Activated naive CD4-positive, alpha-beta T cell treated with anti-CD3 and anti-CD28 coated beads, Interleukin-2, amount 10 ng/mL, durations not matched to agents 7 days and 5 days (primary cell): ENCODE measurements at regions not wholly inside any gene's neighbourhood (a gene's known extent, or its start where the extent isn't known, plus 50 kb on each side); places are given as distances from the start of the nearest gene placed in this dataset.

Experiments used
- CTCF ChIA-PET: fragments of 350-600 bp; sonication (Branson Sonifier 250); formaldehyde crosslinking; loops from one replicate; lab custom pipeline; 2021; ENCODE audit warnings: antibody characterized with exemption; lab: Charles Lee
- DNase-seq: peaks from one replicate; pipeline ENCODE4 v3.0.0-alpha.2; 2020
- H3K27ac Mint-ChIP-seq: one replicate; pipeline ENCODE4 v1.8.0; 2021; ENCODE audit warnings: mild to moderate bottlenecking, moderate library complexity, mixed read lengths
- H3K27me3 Mint-ChIP-seq: one replicate; pipeline ENCODE4 v1.8.0; 2021; ENCODE audit warnings: mild to moderate bottlenecking, mixed read lengths
- H3K36me3 Mint-ChIP-seq: one replicate; pipeline ENCODE4 v1.8.0; 2021; ENCODE audit warnings: mixed read lengths
- H3K4me1 Mint-ChIP-seq: one replicate; pipeline ENCODE4 v1.8.0; 2021; ENCODE audit warnings: mixed read lengths
- H3K4me3 Mint-ChIP-seq: one replicate; pipeline ENCODE4 v1.8.0; 2021; ENCODE audit warnings: mild to moderate bottlenecking, moderate library complexity, mixed read lengths
- H3K9me3 Mint-ChIP-seq: one replicate; pipeline ENCODE4 v1.8.0; 2021; ENCODE audit warnings: mixed read lengths

DNA sequence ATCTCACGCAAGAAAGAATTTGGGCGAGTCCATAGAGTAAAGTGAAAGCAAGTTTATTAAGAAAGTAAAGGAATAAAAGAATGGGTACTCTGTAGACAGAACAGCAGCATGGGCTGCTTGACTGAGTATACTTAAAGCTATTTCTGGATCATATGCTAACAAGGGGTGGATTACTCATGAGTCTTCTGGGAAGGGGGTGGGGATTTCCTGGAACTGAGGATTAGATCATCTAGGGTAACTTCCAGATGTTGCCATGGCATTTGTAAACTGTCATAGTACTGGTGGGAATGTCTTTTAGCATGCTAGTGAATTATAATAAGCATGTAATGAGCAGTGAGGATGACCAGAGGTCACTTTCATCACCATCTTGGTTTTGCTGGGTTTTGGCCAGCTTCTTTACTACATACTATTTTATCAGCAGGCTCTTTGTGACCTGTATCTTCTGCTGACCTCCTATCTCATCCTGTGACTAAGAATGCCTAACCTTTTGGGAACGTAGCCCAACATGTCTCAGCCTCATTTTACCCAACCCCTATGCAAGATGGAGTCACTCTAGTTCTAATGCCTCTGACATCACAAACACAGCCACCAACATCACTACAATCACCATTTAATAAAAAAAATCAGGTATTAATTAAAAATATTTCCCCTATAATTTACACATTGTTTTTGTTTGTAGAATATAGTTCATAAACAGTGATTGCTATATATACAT, 890.7 kb upstream of the EPHA6 start:
- DNase-seq: no peak
- Mint-ChIP-seq H3K9me3 (no peaks in the 10 kb centered on the region), H3K36me3 (no peaks in the 10 kb centered on the region), H3K4me3 (no peak overlapping the region), H3K27me3 (no peaks in the 10 kb centered on the region), H3K4me1 (no peaks in the 10 kb centered on the region), H3K27ac (no peak overlapping the region)
- CTCF ChIA-PET: no interaction called here

DNA sequence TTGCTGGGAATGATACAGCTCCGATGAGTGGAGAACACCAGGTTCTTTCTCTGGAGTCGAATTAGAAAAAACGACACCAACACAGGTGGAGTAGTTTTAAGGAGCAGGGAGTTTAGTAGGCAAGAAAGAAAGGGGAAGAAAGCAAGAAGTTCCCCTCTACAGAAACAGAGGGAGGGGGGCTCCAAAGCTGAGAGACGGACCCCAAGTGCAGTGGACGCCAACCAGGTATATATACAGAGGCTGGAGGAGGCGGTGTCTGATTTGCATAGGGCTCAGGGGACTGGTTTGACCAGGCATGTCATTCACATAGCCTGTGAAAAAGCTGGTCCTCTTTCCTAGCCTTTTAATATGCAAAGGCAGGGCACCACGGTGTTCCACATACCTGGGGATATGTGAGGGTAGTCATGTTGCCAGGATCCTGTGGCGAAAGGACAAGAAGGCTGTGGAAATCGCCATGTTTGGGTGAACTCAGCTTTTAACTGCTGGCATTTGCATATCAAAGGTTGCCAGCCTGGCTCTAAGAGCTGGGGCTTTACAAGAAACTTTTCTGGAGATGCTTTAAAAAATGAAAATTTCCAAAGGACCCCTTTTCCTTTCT, 887.4 kb upstream of the EPHA6 start:
- H3K4me3 Mint-ChIP-seq: no peak overlapping the region
- H3K9me3 Mint-ChIP-seq: no peaks in the 10 kb centered on the region
- no peak for DNase-seq
- H3K36me3 Mint-ChIP-seq: no peaks in the 10 kb centered on the region
- H3K4me1 Mint-ChIP-seq: no peaks in the 10 kb centered on the region
- H3K27me3 Mint-ChIP-seq: no peaks in the 10 kb centered on the region
- H3K27ac Mint-ChIP-seq: no peak overlapping the region
- CTCF ChIA-PET: no interaction called here

GRCh38 chr3:95934181-95934580, 880.2 kb upstream of the EPHA6 start:
- no peaks in the 10 kb centered on the region for H3K9me3 Mint-ChIP-seq
- no peak for DNase-seq
- CTCF ChIA-PET: no interaction called here
- no peaks in the 10 kb centered on the region for H3K27me3 Mint-ChIP-seq
- H3K27ac Mint-ChIP-seq: no peak overlapping the region
- no peaks in the 10 kb centered on the region for H3K4me1 Mint-ChIP-seq
- H3K36me3 Mint-ChIP-seq: no peaks in the 10 kb centered on the region
- H3K4me3 Mint-ChIP-seq: no peak overlapping the region

GRCh38 chr3:95939235-95939809, 875.1 kb upstream of the EPHA6 start:
- Mint-ChIP-seq H3K4me1 (no peaks in the 10 kb centered on the region), H3K36me3 (no peaks in the 10 kb centered on the region), H3K27ac (no peak overlapping the region), H3K4me3 (no peak overlapping the region), H3K9me3 (peaks cover 1% of the 10 kb centered on the region), H3K27me3 (no peaks in the 10 kb centered on the region)
- no peak for DNase-seq
- CTCF ChIA-PET: no interaction called here

DNA sequence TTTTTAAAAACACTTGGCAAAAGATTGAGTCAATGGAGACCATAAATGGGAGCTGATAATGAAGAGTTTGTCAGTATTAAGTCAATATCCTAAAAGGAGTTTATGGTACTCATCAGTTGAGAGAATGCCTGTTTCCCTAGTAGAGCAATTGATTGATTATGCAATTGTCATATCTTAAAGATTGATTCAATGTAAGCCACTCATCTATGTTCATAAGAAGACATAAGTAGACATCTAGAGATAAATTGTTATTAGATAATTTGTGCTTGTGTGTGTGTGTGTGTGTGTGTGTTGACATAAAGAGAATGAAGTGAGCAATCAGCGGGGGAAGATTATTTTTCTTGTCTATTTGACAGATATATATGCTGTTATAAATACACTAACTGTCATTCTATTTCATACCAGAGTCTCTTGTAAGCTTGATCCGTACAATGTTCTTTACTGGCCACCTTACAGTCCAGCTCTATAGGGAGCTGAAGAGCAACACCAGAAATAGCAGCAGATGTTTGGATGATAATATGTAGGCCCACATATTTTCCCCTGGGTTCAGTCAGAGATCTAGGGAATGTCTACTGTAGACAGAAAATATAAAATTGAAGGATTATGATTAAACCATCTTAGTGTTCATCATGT, 848.6 kb upstream of the EPHA6 start:
- Mint-ChIP-seq H3K36me3 (no peaks in the 10 kb centered on the region), H3K4me1 (no peaks in the 10 kb centered on the region), H3K9me3 (no peaks in the 10 kb centered on the region), H3K27ac (no peak overlapping the region), H3K4me3 (no peak overlapping the region), H3K27me3 (no peaks in the 10 kb centered on the region)
- CTCF ChIA-PET: no interaction called here
- no peak for DNase-seq

- H3K9me3 Mint-ChIP-seq: no peaks in the 10 kb centered on the region
- no peaks in the 10 kb centered on the region for H3K36me3 Mint-ChIP-seq
- no peak overlapping the region for H3K4me3 Mint-ChIP-seq
- no peak for DNase-seq
- CTCF ChIA-PET: no interaction called here
- no peaks in the 10 kb centered on the region for H3K27me3 Mint-ChIP-seq
- no peaks in the 10 kb centered on the region for H3K4me1 Mint-ChIP-seq
- no peak overlapping the region for H3K27ac Mint-ChIP-seq
Measured at GRCh38 chr3:95971573-95971972, 842.8 kb upstream of the EPHA6 start.

- no peaks in the 10 kb centered on the region for H3K4me1 Mint-ChIP-seq
- no peak overlapping the region for H3K27ac Mint-ChIP-seq
- CTCF ChIA-PET: no interaction called here
- peaks cover 11% of the 10 kb centered on the region for H3K9me3 Mint-ChIP-seq
- no peak for DNase-seq
- H3K36me3 Mint-ChIP-seq: no peaks in the 10 kb centered on the region
- H3K4me3 Mint-ChIP-seq: no peak overlapping the region
- no peaks in the 10 kb centered on the region for H3K27me3 Mint-ChIP-seq
Measured at GRCh38 chr3:95994338-95994737, 820.1 kb upstream of the EPHA6 start.

DNA sequence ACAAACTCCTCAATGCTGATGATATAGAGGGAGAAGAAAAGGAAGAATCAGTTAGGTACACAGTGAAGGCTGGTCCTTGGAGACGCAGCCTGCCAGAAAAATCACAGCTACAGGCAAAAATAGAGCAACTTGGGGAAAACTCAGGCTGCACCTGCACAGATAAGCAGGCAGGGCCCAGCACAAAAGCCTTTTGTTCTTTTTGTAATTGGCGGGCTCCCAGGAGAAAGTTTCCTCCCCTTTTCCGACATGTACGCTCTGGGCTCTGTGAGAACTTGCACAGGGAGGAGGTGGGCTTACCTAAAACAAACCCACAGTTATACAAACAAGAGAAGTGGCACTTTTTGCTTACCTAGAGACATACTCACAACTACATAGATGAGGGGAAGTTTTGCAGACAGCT, 813.4 kb upstream of the EPHA6 start:
- Mint-ChIP-seq H3K4me3 (no peak overlapping the region), H3K36me3 (no peaks in the 10 kb centered on the region), H3K27ac (no peak overlapping the region), H3K4me1 (no peaks in the 10 kb centered on the region), H3K9me3 (peaks cover 10% of the 10 kb centered on the region), H3K27me3 (no peaks in the 10 kb centered on the region)
- CTCF ChIA-PET: no interaction called here
- DNase-seq: no peak

DNA sequence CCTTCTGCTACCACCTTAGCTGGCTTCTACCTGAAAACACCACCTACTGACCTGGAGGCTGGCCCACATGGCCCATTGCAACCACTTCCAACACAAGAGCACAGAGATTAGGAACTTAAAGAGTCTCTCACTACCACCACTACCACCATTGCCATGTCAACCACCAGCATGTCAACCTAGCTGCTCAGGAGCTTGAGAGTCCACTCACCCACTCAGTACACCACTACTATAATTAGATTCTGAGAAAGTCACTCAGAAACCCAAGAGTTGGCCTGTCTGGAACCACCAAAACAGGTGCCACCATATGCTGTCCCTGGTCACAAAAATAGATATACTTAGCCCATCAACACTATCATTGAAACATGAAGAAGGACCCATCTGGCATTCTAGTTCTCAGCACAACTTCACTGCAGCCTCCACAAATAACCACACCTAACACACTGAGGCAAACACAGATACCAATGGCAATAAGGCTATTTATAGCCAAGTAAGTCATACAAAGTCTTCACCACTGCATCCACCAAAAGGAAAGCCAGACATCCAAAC, 806.7 kb upstream of the EPHA6 start:
- H3K27me3 Mint-ChIP-seq: no peaks in the 10 kb centered on the region
- H3K4me3 Mint-ChIP-seq: no peak overlapping the region
- H3K9me3 Mint-ChIP-seq: peaks cover 2% of the 10 kb centered on the region
- H3K27ac Mint-ChIP-seq: no peak overlapping the region
- no peak for DNase-seq
- CTCF ChIA-PET: no interaction called here
- H3K4me1 Mint-ChIP-seq: no peaks in the 10 kb centered on the region
- H3K36me3 Mint-ChIP-seq: no peaks in the 10 kb centered on the region

DNA sequence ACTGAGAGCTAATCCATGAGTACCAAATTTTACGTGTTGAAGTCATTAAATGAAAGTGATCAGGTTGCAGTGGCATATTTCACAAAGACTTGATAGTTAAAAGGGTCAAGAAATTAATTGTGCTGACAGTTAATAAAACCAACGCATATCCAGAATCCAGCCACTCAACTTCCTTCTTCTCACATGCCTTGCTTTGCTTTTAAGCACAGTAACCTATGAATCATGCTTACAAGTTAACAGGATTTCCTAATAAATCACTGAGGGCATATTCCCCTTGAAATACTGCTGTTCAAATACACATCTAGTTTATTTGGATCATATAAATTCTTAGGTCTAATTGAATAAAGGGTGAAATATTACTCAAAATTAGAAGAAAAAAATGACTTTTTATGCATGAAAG, 801.5 kb upstream of the EPHA6 start:
- no peaks in the 10 kb centered on the region for H3K36me3 Mint-ChIP-seq
- no peak for DNase-seq
- no peaks in the 10 kb centered on the region for H3K4me1 Mint-ChIP-seq
- no peak overlapping the region for H3K27ac Mint-ChIP-seq
- no peaks in the 10 kb centered on the region for H3K27me3 Mint-ChIP-seq
- no peak overlapping the region for H3K4me3 Mint-ChIP-seq
- CTCF ChIA-PET: no interaction called here
- no peaks in the 10 kb centered on the region for H3K9me3 Mint-ChIP-seq

DNA sequence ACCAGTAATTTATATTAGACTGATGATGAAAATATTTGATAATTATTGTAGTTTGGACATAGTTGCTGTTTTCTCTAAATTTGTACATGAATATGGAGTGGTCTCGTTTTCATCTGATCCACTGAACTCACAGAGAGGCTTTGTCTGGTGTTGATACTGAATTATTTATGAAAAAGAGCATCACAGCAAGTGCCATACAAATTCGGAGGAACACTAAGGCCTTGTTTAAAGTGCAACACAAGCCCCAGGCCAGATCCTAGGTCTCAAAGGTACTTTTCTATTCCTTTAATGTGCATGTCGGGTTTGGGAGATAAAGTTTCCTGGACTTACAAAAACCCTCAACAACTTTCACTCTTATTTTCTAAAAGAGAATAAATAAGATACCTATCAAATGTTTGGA, 796.8 kb upstream of the EPHA6 start:
- CTCF ChIA-PET: no interaction called here
- DNase-seq: no peak
- H3K4me3 Mint-ChIP-seq: no peak overlapping the region
- no peaks in the 10 kb centered on the region for H3K4me1 Mint-ChIP-seq
- no peak overlapping the region for H3K27ac Mint-ChIP-seq
- no peaks in the 10 kb centered on the region for H3K27me3 Mint-ChIP-seq
- H3K36me3 Mint-ChIP-seq: no peaks in the 10 kb centered on the region
- H3K9me3 Mint-ChIP-seq: no peaks in the 10 kb centered on the region

GRCh38 chr3:96022676-96023075, 791.7 kb upstream of the EPHA6 start:
- H3K4me3 Mint-ChIP-seq: no peak overlapping the region
- H3K36me3 Mint-ChIP-seq: no peaks in the 10 kb centered on the region
- H3K4me1 Mint-ChIP-seq: no peaks in the 10 kb centered on the region
- no peak for DNase-seq
- no peaks in the 10 kb centered on the region for H3K27me3 Mint-ChIP-seq
- H3K9me3 Mint-ChIP-seq: no peaks in the 10 kb centered on the region
- CTCF ChIA-PET: interaction anchor here (0.9 kb wide), 1 partner anchor 19 kb away, joined by 3 read pairs; no protein-coding TSS in a partner anchor
- no peak overlapping the region for H3K27ac Mint-ChIP-seq

GRCh38 chr3:96027718-96028117, 786.7 kb upstream of the EPHA6 start:
- no peak for DNase-seq
- CTCF ChIA-PET: no interaction called here
- H3K36me3 Mint-ChIP-seq: no peaks in the 10 kb centered on the region
- H3K27me3 Mint-ChIP-seq: no peaks in the 10 kb centered on the region
- H3K9me3 Mint-ChIP-seq: no peaks in the 10 kb centered on the region
- H3K4me3 Mint-ChIP-seq: no peak overlapping the region
- no peak overlapping the region for H3K27ac Mint-ChIP-seq
- H3K4me1 Mint-ChIP-seq: no peaks in the 10 kb centered on the region

- Mint-ChIP-seq H3K4me3 (no peak overlapping the region), H3K9me3 (peaks cover 2% of the 10 kb centered on the region), H3K36me3 (no peaks in the 10 kb centered on the region), H3K4me1 (no peaks in the 10 kb centered on the region), H3K27ac (no peak overlapping the region), H3K27me3 (no peaks in the 10 kb centered on the region)
- CTCF ChIA-PET: no interaction called here
- no peak for DNase-seq
Measured at GRCh38 chr3:96039632-96040031, 774.8 kb upstream of the EPHA6 start.
